ENCODE measurements at regions not wholly inside any gene's neighbourhood (a gene's known extent, or its start where the extent isn't known, plus 50 kb on each side); places are given as distances from the start of the nearest gene placed in this dataset.
"Not testable (repeated sequence)": the region's sequence is repeated elsewhere in the genome, so short reads cannot be mapped to it uniquely, and the experiment has no call there.

DNA sequence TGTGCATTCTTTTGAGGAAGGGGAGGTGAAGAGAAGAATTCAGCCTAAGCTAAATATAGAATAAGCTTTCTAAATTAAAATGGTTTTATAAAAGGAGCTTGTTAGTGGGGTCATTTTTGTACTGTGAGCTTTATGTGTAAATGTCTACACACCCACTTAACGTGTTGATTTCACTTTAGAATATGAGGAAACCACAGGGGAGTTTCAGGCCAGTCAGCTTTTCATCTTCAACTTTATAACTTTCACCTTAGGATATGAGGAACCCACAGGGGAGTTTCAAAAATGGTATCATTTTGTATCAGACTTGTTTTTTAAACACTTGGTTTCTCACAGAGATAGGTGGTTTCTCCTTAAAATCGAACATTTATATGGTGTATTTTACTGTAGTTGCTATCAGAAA, 120.7 kb upstream of the NIPA1 start:
- DNase-seq (ENCODE audit: low spot score): not testable (repeated sequence)

DNA sequence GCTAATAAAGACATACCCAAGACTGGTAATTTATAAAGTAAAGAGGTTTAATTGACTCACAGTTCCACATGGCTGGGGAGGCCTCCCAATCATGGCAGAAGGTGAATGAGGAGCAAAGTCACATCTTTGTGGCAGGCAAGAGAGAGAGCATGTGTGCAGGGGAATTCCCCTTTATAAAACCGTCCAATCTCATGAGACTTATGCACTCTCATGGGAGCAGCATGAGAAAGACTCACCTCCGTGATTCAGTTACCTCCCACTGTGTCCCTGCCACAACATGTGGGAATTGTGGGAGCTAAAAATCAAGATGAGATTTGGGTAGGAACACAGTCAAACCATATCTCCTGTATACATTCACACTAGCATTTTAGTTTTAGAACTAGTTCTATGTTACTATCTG, 101.7 kb upstream of the NIPA1 start:
- not testable (repeated sequence) for DNase-seq (ENCODE audit: low spot score)

DNA sequence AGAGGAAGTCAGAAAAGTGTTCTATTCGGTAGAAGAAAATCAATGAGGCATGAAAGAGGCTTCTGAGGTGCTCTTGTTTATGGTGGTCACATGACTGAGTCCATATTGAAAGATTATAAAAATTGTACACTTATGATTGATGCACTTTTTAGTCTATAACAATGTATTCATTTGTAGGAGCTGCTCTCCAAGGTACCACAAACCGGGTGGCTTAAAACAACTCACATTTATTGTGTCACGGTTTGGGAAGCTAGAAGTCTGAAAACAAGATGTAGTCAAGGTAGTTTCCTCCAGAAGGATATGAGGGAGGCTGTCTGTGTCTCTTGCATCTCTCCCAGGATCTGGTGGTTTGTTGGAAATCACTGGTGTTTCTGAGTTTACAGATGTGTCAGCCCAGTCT, 86.6 kb upstream of the NIPA1 start:
- DNase-seq (ENCODE audit: low spot score): not testable (repeated sequence)

DNA sequence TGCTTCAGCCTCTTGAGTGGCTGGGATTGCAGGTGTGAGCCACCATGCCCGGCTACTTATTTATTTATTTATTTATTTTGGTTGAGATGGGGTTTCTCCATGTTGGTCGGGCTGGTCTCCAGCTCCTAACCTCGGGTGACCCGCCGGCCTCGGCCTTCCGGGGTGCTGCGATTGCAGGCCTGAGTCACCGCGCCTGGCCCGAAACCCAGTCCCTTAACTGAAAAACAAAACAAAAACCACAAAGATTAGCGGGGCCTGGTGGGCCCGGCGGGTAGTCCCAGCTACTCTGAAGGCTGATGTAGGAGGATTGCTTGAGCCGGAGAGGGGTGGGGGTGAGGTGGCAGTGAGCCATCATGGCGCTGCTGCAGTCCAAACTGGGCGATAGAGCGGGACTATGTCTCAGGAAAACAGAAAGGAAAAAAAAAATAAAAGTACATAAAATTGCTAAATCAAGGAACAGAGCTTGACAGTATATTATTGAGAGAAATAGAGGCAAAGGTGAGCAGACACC, 75.6 kb upstream of the NIPA1 start:
- DNase-seq (ENCODE audit: low spot score): not testable (repeated sequence)

DNA sequence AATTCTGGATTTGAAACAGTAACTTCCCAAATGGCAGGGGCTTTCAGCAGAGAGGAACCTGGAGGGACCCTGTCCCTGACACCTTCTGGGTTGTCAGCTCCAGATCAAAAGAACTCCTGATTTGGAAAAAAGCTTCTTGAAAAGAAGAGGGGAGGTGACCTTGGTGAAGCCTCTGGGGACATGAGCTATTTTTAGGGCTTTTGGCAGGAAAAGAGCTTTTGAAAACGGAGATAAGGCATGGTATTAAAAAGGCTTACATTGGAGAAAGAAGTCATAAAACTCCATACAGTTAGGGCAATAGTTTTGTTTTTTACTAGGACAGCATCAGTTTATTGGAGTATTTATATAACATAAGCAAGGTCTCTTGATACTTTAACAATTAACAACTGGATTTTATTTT, 72.5 kb upstream of the NIPA1 start:
- DNase-seq (ENCODE audit: low spot score): not testable (repeated sequence)

DNA sequence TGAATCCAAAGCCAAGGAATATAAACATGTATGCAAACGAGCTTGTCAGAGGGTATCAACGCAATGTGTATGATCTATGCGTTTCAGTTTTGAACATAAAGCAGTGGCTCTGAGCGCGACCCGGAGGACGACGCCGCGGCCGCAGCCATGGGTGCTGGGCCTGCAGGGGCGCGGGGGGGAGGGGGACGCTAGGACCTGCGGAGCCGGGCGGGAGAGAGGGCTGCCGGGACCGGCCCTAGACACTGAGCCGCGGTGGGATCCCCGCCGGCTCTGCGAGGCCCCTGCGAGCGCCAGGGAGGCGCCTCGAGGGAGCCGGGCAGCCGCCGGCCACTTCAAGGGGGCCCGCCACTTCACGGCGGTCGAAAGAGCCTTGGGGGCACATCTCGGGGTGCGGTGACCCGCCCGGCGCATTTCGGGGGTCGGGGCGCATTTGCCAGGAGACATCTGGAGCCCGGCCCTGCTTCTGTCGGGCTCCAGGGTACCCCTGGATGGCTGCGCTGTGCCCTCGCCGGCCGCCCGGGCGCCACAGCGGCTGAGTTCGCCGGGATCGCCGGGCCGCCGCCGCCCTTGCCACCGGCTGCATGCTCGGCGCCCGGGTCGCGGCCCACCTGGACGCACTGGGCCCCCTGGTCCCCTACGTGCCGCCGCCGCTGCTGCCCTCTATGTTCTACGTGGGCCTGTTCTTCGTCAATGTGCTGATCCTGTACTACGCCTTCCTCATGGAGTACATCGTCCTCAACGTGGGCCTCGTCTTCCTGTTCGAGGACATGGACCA, 71.9 kb upstream of the NIPA1 start:
- DNase-seq (ENCODE audit: low spot score): not testable (repeated sequence)

DNA sequence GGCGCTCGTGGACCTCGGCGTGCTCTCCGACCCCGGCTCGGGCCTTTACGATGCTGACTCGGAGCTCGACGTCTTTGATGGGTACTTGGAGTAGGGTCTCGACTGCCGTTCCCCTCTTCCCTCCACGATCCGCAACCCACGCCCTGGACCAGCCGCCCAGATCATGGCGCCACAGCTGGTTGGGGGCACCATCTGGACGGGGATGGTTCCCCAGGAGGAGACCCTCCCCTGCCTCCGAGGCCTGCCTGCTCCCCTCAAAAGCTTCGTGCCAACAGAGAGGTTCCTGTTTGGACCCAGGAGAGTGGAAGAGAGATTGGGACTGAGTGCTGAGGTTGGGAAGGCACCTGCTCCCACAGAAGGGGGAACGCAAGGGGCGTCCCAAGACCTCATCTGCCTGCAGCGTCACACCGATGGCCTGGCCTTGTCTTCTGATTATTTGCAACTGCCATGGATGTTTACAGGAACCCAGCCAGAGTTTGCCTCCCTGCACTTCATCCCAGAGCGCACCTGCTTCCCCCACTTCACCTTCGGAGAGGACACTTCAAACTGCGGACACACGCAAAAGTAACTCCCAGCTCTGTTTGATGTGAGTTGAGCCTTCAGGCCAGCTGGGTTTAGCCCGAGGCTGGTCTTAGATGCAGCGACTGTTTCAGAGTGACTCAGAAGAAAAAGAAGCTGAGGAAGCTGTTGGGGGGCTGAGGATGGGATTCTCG, 71.2 kb upstream of the NIPA1 start:
- DNase-seq (ENCODE audit: low spot score): not testable (repeated sequence)

DNA sequence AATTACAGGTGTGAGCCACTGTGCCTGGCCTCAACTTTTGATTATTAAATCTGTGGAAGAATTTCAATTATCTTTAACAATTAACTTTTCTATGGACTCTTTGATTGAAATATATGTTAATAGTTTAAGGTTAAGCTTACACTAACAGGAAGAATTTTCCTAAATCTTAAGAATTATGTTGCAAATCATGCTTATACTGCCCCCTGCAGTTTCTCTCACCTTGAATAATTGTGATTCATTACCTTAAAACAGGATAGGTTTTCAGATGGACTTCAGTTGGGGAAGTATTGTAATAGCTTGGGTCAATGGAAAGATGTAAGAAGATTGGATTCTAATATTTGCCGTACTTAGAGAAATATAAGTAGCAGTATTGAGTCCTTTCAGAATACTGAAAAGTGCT, 66.5 kb upstream of the NIPA1 start:
- not testable (repeated sequence) for DNase-seq (ENCODE audit: low spot score)

DNA sequence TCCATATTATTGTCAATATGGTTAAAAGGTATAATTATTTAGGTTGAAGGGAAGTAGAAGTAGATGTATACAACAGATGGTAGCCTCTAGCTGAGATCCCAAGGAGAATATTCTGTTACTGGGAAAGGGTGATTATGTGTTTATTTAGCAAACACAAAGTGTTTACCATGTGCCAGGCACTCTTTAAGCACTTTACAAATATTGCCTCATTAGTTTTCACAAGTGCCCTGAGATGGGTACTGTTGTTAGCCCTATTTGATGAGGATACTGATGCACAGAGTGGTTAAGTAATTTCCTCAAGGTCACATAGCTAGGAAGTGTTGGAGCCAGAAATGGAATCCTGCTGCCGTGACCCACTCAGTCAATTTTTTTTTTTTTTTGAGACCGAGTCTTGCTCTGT, 60.3 kb upstream of the NIPA1 start:
- not testable (repeated sequence) for DNase-seq (ENCODE audit: low spot score)

DNA sequence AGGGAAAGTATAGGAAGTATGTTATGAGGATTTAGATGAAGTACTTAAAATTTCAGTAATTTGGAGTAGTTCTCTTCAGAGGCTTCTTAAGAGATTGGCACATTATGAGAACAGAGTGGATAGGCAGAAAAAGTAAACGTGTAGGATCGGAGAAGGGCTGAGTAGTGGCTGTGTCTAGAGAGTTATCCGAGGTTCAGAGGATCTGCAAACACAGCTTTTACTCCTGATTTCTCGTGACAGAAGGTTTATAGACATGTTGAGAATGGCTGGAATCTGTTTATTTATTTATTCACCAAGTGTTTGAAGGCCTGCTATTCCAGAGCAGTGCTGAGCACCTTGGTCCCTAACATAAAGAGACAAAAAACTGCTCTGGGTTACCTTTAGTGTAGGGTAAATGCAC, 51.4 kb upstream of the NIPA1 start:
- not testable (repeated sequence) for DNase-seq (ENCODE audit: low spot score)

DNA sequence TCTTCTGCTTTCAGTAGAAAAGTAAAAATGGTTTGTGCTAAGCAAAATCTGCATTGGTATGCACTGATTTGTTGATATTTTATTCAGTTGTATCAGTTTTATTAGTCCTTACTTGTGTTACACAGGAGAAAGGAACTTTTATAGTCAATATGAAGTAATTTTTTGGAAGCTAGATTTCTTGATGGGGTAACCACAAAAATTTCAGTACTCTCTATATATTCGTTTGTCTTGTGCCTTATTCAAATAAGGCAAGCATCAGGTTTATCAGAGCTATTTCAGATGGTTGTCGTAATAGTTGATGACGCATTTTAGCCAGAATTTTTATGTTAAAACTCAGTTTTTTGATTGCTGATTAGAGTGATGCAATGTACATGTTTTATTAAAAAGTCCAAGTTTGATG, 50.7 kb upstream of the NIPA1 start:
- no peak for DNase-seq (ENCODE audit: low spot score)

DNA sequence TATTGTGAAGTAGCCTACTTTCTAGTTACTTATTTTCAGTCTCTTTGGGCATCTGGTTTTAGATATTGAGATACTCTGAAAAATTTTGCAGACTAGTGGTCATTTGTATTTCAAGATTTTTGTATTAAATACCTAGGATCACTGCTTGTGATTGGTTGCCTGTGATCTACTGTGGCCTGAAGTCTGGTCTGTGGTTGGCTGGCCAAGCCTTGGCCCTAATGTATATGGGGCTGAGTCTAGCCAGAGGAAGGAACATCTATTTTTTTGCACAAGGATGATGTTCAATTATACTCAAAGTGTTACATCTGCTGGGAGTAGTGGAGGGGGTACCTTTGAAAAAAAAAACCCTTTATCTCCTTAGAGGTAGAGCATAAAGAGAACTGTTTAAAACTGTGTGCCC, 50.2 kb upstream of the NIPA1 start:
- not testable (repeated sequence) for DNase-seq (ENCODE audit: low spot score)
